ENCODE measurements at regions not wholly inside any gene's neighbourhood (a gene's known extent, or its start where the extent isn't known, plus 50 kb on each side); places are given as distances from the start of the nearest gene placed in this dataset.

- TF ChIP-seq, protein P1, sequence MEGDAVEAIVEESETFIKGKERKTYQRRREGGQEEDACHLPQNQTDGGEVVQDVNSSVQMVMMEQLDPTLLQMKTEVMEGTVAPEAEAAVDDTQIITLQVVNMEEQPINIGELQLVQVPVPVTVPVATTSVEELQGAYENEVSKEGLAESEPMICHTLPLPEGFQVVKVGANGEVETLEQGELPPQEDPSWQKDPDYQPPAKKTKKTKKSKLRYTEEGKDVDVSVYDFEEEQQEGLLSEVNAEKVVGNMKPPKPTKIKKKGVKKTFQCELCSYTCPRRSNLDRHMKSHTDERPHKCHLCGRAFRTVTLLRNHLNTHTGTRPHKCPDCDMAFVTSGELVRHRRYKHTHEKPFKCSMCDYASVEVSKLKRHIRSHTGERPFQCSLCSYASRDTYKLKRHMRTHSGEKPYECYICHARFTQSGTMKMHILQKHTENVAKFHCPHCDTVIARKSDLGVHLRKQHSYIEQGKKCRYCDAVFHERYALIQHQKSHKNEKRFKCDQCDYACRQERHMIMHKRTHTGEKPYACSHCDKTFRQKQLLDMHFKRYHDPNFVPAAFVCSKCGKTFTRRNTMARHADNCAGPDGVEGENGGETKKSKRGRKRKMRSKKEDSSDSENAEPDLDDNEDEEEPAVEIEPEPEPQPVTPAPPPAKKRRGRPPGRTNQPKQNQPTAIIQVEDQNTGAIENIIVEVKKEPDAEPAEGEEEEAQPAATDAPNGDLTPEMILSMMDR (IDR thresholded peaks at IDR 0.05; ENCODE audit: insufficient read depth, low read length): no peak
- no peak for TF ChIP-seq POLR2AphosphoS5 (IDR thresholded peaks at IDR 0.05; ENCODE audit: low read depth)
Measured at GRCh38 chr2:136290326-136290725, 172.4 kb upstream of the CXCR4 start.
